ENCODE measurements at regions not wholly inside any gene's neighbourhood (a gene's known extent, or its start where the extent isn't known, plus 50 kb on each side); places are given as distances from the start of the nearest gene placed in this dataset.
A peak's percentile ranks its signal among the peaks of the same experiment; 100 is the strongest.

GRCh38 chr10:88041243-88042159 lies 178.1 kb downstream of the PTEN start:
- no peak for DNase-seq
- Histone ChIP-seq H3K4me3 (ENCODE audit: low read depth, low read length) (no peak overlapping the region), H3K9me3 (ENCODE audit: severe bottlenecking) (no peaks in the 10 kb centered on the region), H3K27me3 (ENCODE audit: insufficient read depth, low read depth, severe bottlenecking) (peaks cover 17% of the 10 kb centered on the region), H3K36me3 (no peaks in the 10 kb centered on the region), H3K27ac (no peak overlapping the region)
- TF ChIP-seq CTCF (IDR thresholded peaks at IDR 0.05; ENCODE audit: low read depth, low read length): no peak

- Histone ChIP-seq H3K36me3 (no peaks in the 10 kb centered on the region), H3K27me3 (ENCODE audit: insufficient read depth, low read depth, severe bottlenecking) (peaks cover 17% of the 10 kb centered on the region), H3K27ac (no peak overlapping the region), H3K9me3 (ENCODE audit: severe bottlenecking) (no peaks in the 10 kb centered on the region), H3K4me3 (ENCODE audit: low read depth, low read length) (no peak overlapping the region)
- TF ChIP-seq CTCF (IDR thresholded peaks at IDR 0.05; ENCODE audit: low read depth, low read length): no peak
- peak; percentile 59 for DNase-seq
Observed at GRCh38 chr10:88042160-88043100, 179.0 kb downstream of the PTEN start.

- H3K36me3 ChIP-seq: no peaks in the 10 kb centered on the region
- no peak overlapping the region for H3K4me3 ChIP-seq (ENCODE audit: low read depth, low read length)
- H3K27ac ChIP-seq: no peak overlapping the region
- H3K9me3 ChIP-seq (ENCODE audit: severe bottlenecking): no peaks in the 10 kb centered on the region
- no peak for TF ChIP-seq CTCF (IDR thresholded peaks at IDR 0.05; ENCODE audit: low read depth, low read length)
- peaks cover 7% of the 10 kb centered on the region for H3K27me3 ChIP-seq (ENCODE audit: insufficient read depth, low read depth, severe bottlenecking)
- DNase-seq: no peak
Observed at GRCh38 chr10:88045096-88045495, 181.7 kb downstream of the PTEN start.

GRCh38 chr10:88045656-88046415 lies 182.4 kb downstream of the PTEN start:
- H3K4me3 ChIP-seq (ENCODE audit: low read depth, low read length): no peak overlapping the region
- no peaks in the 10 kb centered on the region for H3K36me3 ChIP-seq
- H3K27me3 ChIP-seq (ENCODE audit: insufficient read depth, low read depth, severe bottlenecking): peaks cover 7% of the 10 kb centered on the region
- no peak overlapping the region for H3K27ac ChIP-seq
- H3K9me3 ChIP-seq (ENCODE audit: severe bottlenecking): no peaks in the 10 kb centered on the region
- TF ChIP-seq CTCF (IDR thresholded peaks at IDR 0.05; ENCODE audit: low read depth, low read length): no peak
- no peak for DNase-seq

GRCh38 chr10:88047579-88047978 lies 184.2 kb downstream of the PTEN start:
- Histone ChIP-seq H3K27ac (no peak overlapping the region), H3K27me3 (ENCODE audit: insufficient read depth, low read depth, severe bottlenecking) (peaks cover 7% of the 10 kb centered on the region), H3K4me3 (ENCODE audit: low read depth, low read length) (no peak overlapping the region), H3K36me3 (no peaks in the 10 kb centered on the region), H3K9me3 (ENCODE audit: severe bottlenecking) (no peaks in the 10 kb centered on the region)
- no peak for DNase-seq
- no peak for TF ChIP-seq CTCF (IDR thresholded peaks at IDR 0.05; ENCODE audit: low read depth, low read length)

All from WERI-Rb-1 (cell line).